ENCODE measurements at regions not wholly inside any gene's neighbourhood (a gene's known extent, or its start where the extent isn't known, plus 50 kb on each side); places are given as distances from the start of the nearest gene placed in this dataset.

- H3K27ac ChIP-seq: no peak overlapping the region
- no peaks in the 10 kb centered on the region for H3K9me3 ChIP-seq (ENCODE audit: severe bottlenecking)
- TF ChIP-seq CTCF (IDR thresholded peaks at IDR 0.05; ENCODE audit: low read depth, low read length): no peak
- peaks cover 7% of the 10 kb centered on the region for H3K27me3 ChIP-seq (ENCODE audit: insufficient read depth, low read depth, severe bottlenecking)
- H3K4me3 ChIP-seq (ENCODE audit: low read depth, low read length): no peak overlapping the region
- DNase-seq: no peak
- no peaks in the 10 kb centered on the region for H3K36me3 ChIP-seq
Observed at GRCh38 chr16:62644030-62644812, 608.0 kb upstream of the CDH8 start.

GRCh38 chr16:62642677-62643076, 606.4 kb upstream of the CDH8 start:
- DNase-seq: no peak
- Histone ChIP-seq H3K36me3 (no peaks in the 10 kb centered on the region), H3K4me3 (ENCODE audit: low read depth, low read length) (no peak overlapping the region), H3K27me3 (ENCODE audit: insufficient read depth, low read depth, severe bottlenecking) (peaks cover 8% of the 10 kb centered on the region), H3K9me3 (ENCODE audit: severe bottlenecking) (no peaks in the 10 kb centered on the region), H3K27ac (no peak overlapping the region)
- TF ChIP-seq CTCF (IDR thresholded peaks at IDR 0.05; ENCODE audit: low read depth, low read length): no peak

GRCh38 chr16:62639890-62640289, 603.7 kb upstream of the CDH8 start:
- H3K4me3 ChIP-seq (ENCODE audit: low read depth, low read length): no peak overlapping the region
- peaks cover 20% of the 10 kb centered on the region for H3K27me3 ChIP-seq (ENCODE audit: insufficient read depth, low read depth, severe bottlenecking)
- DNase-seq: no peak
- no peak for TF ChIP-seq CTCF (IDR thresholded peaks at IDR 0.05; ENCODE audit: low read depth, low read length)
- no peaks in the 10 kb centered on the region for H3K9me3 ChIP-seq (ENCODE audit: severe bottlenecking)
- no peaks in the 10 kb centered on the region for H3K36me3 ChIP-seq
- H3K27ac ChIP-seq: no peak overlapping the region

GRCh38 chr16:62638964-62639870, 603.0 kb upstream of the CDH8 start:
- no peak for TF ChIP-seq CTCF (IDR thresholded peaks at IDR 0.05; ENCODE audit: low read depth, low read length)
- Histone ChIP-seq H3K27ac (no peak overlapping the region), H3K9me3 (ENCODE audit: severe bottlenecking) (no peaks in the 10 kb centered on the region), H3K36me3 (no peaks in the 10 kb centered on the region), H3K27me3 (ENCODE audit: insufficient read depth, low read depth, severe bottlenecking) (peaks cover 20% of the 10 kb centered on the region), H3K4me3 (ENCODE audit: low read depth, low read length) (no peak overlapping the region)
- no peak for DNase-seq

GRCh38 chr16:62638324-62638911, 602.2 kb upstream of the CDH8 start:
- Histone ChIP-seq H3K27ac (no peak overlapping the region), H3K4me3 (ENCODE audit: low read depth, low read length) (no peak overlapping the region), H3K27me3 (ENCODE audit: insufficient read depth, low read depth, severe bottlenecking) (peaks cover 22% of the 10 kb centered on the region), H3K36me3 (no peaks in the 10 kb centered on the region), H3K9me3 (ENCODE audit: severe bottlenecking) (no peaks in the 10 kb centered on the region)
- no peak for TF ChIP-seq CTCF (IDR thresholded peaks at IDR 0.05; ENCODE audit: low read depth, low read length)
- DNase-seq: no peak
